Glutamatergic neuron (in vitro differentiated cells): ENCODE measurements at regions not wholly inside any gene's neighbourhood (a gene's known extent, or its start where the extent isn't known, plus 50 kb on each side); places are given as distances from the start of the nearest gene placed in this dataset.
"Not testable (repeated sequence)": the region's sequence is repeated elsewhere in the genome, so short reads cannot be mapped to it uniquely, and the experiment has no call there.

Experiments used
- DNase-seq: peaks from one replicate; pipeline ENCODE4 v3.0.0; 2022
- H3K27ac Mint-ChIP-seq: one replicate; pipeline ENCODE4 v1.8.0; 2020; ENCODE audit warnings: mild to moderate bottlenecking, mixed read lengths, inconsistent platforms; ENCODE audit not compliant: unreplicated experiment
- H3K27me3 Mint-ChIP-seq: one replicate; pipeline ENCODE4 v1.8.0; 2020; ENCODE audit warnings: mild to moderate bottlenecking, moderate library complexity, mixed read lengths, inconsistent platforms; ENCODE audit not compliant: unreplicated experiment
- H3K36me3 Mint-ChIP-seq: one replicate; pipeline ENCODE4 v1.8.0; 2020; ENCODE audit warnings: mild to moderate bottlenecking, mixed read lengths, inconsistent platforms; ENCODE audit not compliant: unreplicated experiment
- H3K4me1 Mint-ChIP-seq: one replicate; pipeline ENCODE4 v1.8.0; 2020; ENCODE audit warnings: mild to moderate bottlenecking, low read depth, mixed read lengths, inconsistent platforms; ENCODE audit not compliant: unreplicated experiment
- H3K4me3 Mint-ChIP-seq: one replicate; pipeline ENCODE4 v1.8.0; 2020; ENCODE audit warnings: mild to moderate bottlenecking, mixed read lengths, inconsistent platforms; ENCODE audit not compliant: unreplicated experiment
- H3K9me3 Mint-ChIP-seq: one replicate; pipeline ENCODE4 v1.8.0; 2020; ENCODE audit warnings: mild to moderate bottlenecking, moderate library complexity, mixed read lengths, inconsistent platforms; ENCODE audit not compliant: unreplicated experiment
- CTCF ChIP-seq: fragments of 200-600 bp; sonication (generic); IDR thresholded peaks from one replicate; pipeline ENCODE4 v1.5.0; 2021; ENCODE audit not compliant: partially characterized antibody, unreplicated experiment

- no peak for DNase-seq
- peak overlapping the region; percentile 64 for H3K4me3 Mint-ChIP-seq
- no peaks in the 10 kb centered on the region for H3K36me3 Mint-ChIP-seq
- H3K27ac Mint-ChIP-seq = peak overlapping the region; percentile 87
- H3K4me1 Mint-ChIP-seq = peaks cover 11% of the 10 kb centered on the region
- no peak for TF ChIP-seq CTCF
- peaks cover 7% of the 10 kb centered on the region for H3K9me3 Mint-ChIP-seq
- H3K27me3 Mint-ChIP-seq = peaks cover 3% of the 10 kb centered on the region
These were observed 170.8 kb upstream of the ZNF217 start for GRCh38 chr20:53764415-53764800.

GRCh38 chr20:53763707-53764414 is 170.2 kb upstream of the ZNF217 start:
- H3K27ac Mint-ChIP-seq = peak overlapping the region; percentile 87
- H3K9me3 Mint-ChIP-seq = peaks cover 7% of the 10 kb centered on the region
- H3K36me3 Mint-ChIP-seq = no peaks in the 10 kb centered on the region
- DNase-seq = no peak
- no peak for TF ChIP-seq CTCF
- peaks cover 3% of the 10 kb centered on the region for H3K27me3 Mint-ChIP-seq
- peaks cover 11% of the 10 kb centered on the region for H3K4me1 Mint-ChIP-seq
- peak overlapping the region; percentile 64 for H3K4me3 Mint-ChIP-seq

- H3K27me3 Mint-ChIP-seq, H3K4me3 Mint-ChIP-seq, DNase-seq, H3K27ac Mint-ChIP-seq, H3K36me3 Mint-ChIP-seq, H3K9me3 Mint-ChIP-seq, H3K4me1 Mint-ChIP-seq: not testable (repeated sequence)
These were observed 168.8 kb upstream of the ZNF217 start for GRCh38 chr20:53762423-53762798.

- Mint-ChIP-seq H3K9me3 (peaks cover 3% of the 10 kb centered on the region), H3K27me3 (peaks cover 3% of the 10 kb centered on the region), H3K27ac (no peak overlapping the region), H3K4me1 (peaks cover 6% of the 10 kb centered on the region), H3K36me3 (no peaks in the 10 kb centered on the region), H3K4me3 (no peak overlapping the region)
- DNase-seq = no peak
- no peak for TF ChIP-seq CTCF
These were observed 166.4 kb upstream of the ZNF217 start for GRCh38 chr20:53760025-53760441.

GRCh38 chr20:53757472-53757913 is 163.9 kb upstream of the ZNF217 start:
- no peak for TF ChIP-seq CTCF
- peaks cover 11% of the 10 kb centered on the region for H3K4me1 Mint-ChIP-seq
- H3K9me3 Mint-ChIP-seq = peaks cover under 1% of the 10 kb centered on the region
- H3K27ac Mint-ChIP-seq = no peak overlapping the region
- H3K36me3 Mint-ChIP-seq = no peaks in the 10 kb centered on the region
- no peaks in the 10 kb centered on the region for H3K27me3 Mint-ChIP-seq
- no peak overlapping the region for H3K4me3 Mint-ChIP-seq
- no peak for DNase-seq
